ENCODE measurements at regions not wholly inside any gene's neighbourhood (a gene's known extent, or its start where the extent isn't known, plus 50 kb on each side); places are given as distances from the start of the nearest gene placed in this dataset.

DNA sequence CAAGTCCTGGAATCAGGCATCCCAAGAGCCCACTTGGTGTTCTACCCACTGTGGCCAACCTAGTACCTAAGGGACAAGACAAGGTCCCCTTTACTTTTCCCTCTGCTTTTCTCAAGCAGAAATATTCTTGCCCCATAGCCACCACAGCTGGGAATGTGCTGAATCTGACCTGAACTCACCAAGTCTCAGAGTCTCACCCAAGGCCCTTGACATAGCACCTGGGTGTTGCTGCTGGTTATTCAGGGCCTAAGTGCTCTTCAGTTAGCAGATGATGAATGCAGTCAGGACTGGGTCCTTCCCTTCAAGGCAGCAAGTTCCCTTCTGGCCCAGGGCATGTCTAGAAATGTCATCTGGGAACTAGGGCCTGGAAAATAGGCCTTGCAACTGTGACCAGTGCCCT, 201.8 kb upstream of the SERP2 start:
- TF ChIP-seq CTCF (conservative IDR thresholded peaks at IDR 0.05; ENCODE audit: low read depth in 2 of 2) (no peak), EZH2phosphoT487 (IDR thresholded peaks at IDR 0.05; ENCODE audit: unreplicated experiment) (no peak), ZNF331 (CRISPR knock-in tag; IDR thresholded peaks at IDR 0.05; ENCODE audit: low read depth) (no peak), REST (IDR thresholded peaks at IDR 0.05; ENCODE audit: unreplicated experiment) (no peak), CREB1 (CRISPR knock-in tag; IDR thresholded peaks at IDR 0.05; ENCODE audit: low read depth) (no peak), EZH2 (IDR thresholded peaks at IDR 0.05; ENCODE audit: low read depth, unreplicated experiment) (no peak)
